ENCODE measurements at regions not wholly inside any gene's neighbourhood (a gene's known extent, or its start where the extent isn't known, plus 50 kb on each side); places are given as distances from the start of the nearest gene placed in this dataset.

- no peak for DNase-seq (ENCODE audit: low spot score)
These were observed 521.3 kb upstream of the TMEM132C start for GRCh38 chr12:127745469-127746212.

GRCh38 chr12:127749416-127749815, 517.6 kb upstream of the TMEM132C start:
- no peak for DNase-seq (ENCODE audit: low spot score)

- no peak for DNase-seq (ENCODE audit: low spot score)
These were observed 516.7 kb upstream of the TMEM132C start for GRCh38 chr12:127750076-127750840.

- no peak for DNase-seq (ENCODE audit: low spot score)
These were observed 514.2 kb upstream of the TMEM132C start for GRCh38 chr12:127752802-127753201.

- DNase-seq (ENCODE audit: low spot score), result no peak
These were observed 506.6 kb upstream of the TMEM132C start for GRCh38 chr12:127760357-127760756.

GRCh38 chr12:127760996-127761395, 506.0 kb upstream of the TMEM132C start:
- no peak for DNase-seq (ENCODE audit: low spot score)

GRCh38 chr12:127761880-127762279, 505.1 kb upstream of the TMEM132C start:
- DNase-seq (ENCODE audit: low spot score), result no peak

- DNase-seq (ENCODE audit: low spot score), result no peak
These were observed 499.3 kb upstream of the TMEM132C start for GRCh38 chr12:127767656-127768055.

GRCh38 chr12:127770118-127770517, 496.9 kb upstream of the TMEM132C start:
- no peak for DNase-seq (ENCODE audit: low spot score)

GRCh38 chr12:127771546-127771945, 495.4 kb upstream of the TMEM132C start:
- no peak for DNase-seq (ENCODE audit: low spot score)

- no peak for DNase-seq (ENCODE audit: low spot score)
These were observed 493.4 kb upstream of the TMEM132C start for GRCh38 chr12:127773520-127773919.

- no peak for DNase-seq (ENCODE audit: low spot score)
These were observed 492.1 kb upstream of the TMEM132C start for GRCh38 chr12:127774828-127775227.

- DNase-seq (ENCODE audit: low spot score), result no peak
These were observed 487.5 kb upstream of the TMEM132C start for GRCh38 chr12:127779301-127780045.

GRCh38 chr12:127780881-127781280, 486.1 kb upstream of the TMEM132C start:
- no peak for DNase-seq (ENCODE audit: low spot score)

- no peak for DNase-seq (ENCODE audit: low spot score)
These were observed 485.6 kb upstream of the TMEM132C start for GRCh38 chr12:127781336-127781735.

- peak; percentile 64 for DNase-seq (ENCODE audit: low spot score)
These were observed 481.4 kb upstream of the TMEM132C start for GRCh38 chr12:127785540-127785939.

GRCh38 chr12:127785986-127786590, 480.9 kb upstream of the TMEM132C start:
- no peak for DNase-seq (ENCODE audit: low spot score)

GRCh38 chr12:127787544-127787943, 479.4 kb upstream of the TMEM132C start:
- DNase-seq (ENCODE audit: low spot score), result no peak

GRCh38 chr12:127790376-127790775, 476.6 kb upstream of the TMEM132C start:
- DNase-seq (ENCODE audit: low spot score), result no peak

- no peak for DNase-seq (ENCODE audit: low spot score)
These were observed 475.8 kb upstream of the TMEM132C start for GRCh38 chr12:127791217-127791616.

GRCh38 chr12:127797918-127798317, 469.1 kb upstream of the TMEM132C start:
- no peak for DNase-seq (ENCODE audit: low spot score)

GRCh38 chr12:127802271-127802670, 464.7 kb upstream of the TMEM132C start:
- DNase-seq (ENCODE audit: low spot score), result no peak

Measured in AG08396 (cell line).